Mucosa of descending colon (tissue), 3 donors: ENCODE measurements at regions not wholly inside any gene's neighbourhood (a gene's known extent, or its start where the extent isn't known, plus 50 kb on each side); places are given as distances from the start of the nearest gene placed in this dataset.

Source experiments
- ATAC-seq: fragments of 200-7000 bp; cut with Tn5 transposase; one replicate; pipeline ENCODE4 v1.9.1; 2020; ENCODE audit warnings: mild to moderate bottlenecking, moderate library complexity
- DNase-seq, 3 donors: peaks; one replicate each; pipeline ENCODE4 v3.0.0-alpha.2; 2020
- H3K36me3 ChIP-seq: fragments of 200-600 bp; one replicate; pipeline ENCODE4 v1.8.0; 2021; ENCODE audit warnings: low read depth, mild to moderate bottlenecking
- H3K4me1 ChIP-seq: fragments of 200-600 bp; one replicate; pipeline ENCODE4 v1.8.0; 2021; ENCODE audit warnings: low read depth, mild to moderate bottlenecking
- H3K4me3 ChIP-seq: fragments of 200-600 bp; one replicate; pipeline ENCODE4 v1.8.0; 2021; ENCODE audit warnings: mild to moderate bottlenecking
- H3K9me3 ChIP-seq: fragments of 200-600 bp; one replicate; pipeline ENCODE4 v1.8.0; 2021; ENCODE audit warnings: mild to moderate bottlenecking
- CTCF ChIP-seq: fragments of 200-600 bp; IDR thresholded peaks from one replicate; pipeline ENCODE4 v1.8.0; 2022; ENCODE audit warnings: antibody characterized with exemption, mild to moderate bottlenecking
- intact Hi-C, 2 donors: fragments of 100-400 bp; cut with DNase I in 1 of 2; cut with micrococcal nuclease in 1 of 2; formaldehyde crosslinking; loops; one replicate each; pipeline versions ENCODE4 v1.11.0 to v1.11.1; 2022; cut with DNase I, micrococcal nuclease
- donor health status: DM: no; HTN: no; CAD: no; lungs with moderate emphysema.
- donor health status: DM: no; HTN: no; CAD: no.
- donor health status: DM: no; HTN: yes; CAD: no.

DNA sequence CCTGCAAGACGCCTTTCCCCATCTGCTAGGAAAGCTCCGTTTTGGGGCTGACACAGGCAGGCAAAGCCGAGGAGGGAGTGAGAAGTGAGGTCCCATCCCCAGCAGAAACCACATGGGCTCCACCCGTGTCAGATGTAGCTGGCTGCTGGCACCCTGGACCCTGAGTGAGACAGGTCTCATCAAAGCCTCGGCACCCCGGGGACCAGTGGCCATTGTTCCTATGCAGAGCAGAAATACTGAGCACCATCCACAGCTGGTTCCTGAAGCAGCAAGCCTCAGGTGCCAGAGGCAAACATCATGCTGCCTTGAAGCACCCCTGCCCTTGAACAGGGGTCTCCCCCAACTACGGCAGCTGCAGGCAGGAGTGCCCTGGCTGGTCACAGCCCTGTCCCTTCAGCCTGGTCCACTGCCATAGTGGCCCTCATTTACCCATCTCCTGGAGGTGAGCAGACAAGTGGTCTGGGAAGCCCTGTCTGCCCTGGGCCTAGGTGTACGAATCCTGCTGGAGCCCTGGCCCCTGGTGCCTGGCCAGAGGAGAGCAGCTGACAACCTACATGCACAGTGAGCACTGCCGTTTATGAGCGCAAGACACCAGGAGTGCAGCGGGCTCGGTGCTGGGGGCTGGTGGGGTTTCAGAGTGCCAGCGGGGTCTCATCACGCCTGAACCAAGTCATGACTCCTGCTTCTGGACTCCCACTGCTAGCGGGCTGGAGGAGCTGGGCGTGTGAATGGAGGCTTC, 289.8 kb upstream of the RTL1 start:
- Histone ChIP-seq H3K4me3 (no peak overlapping the region), H3K4me1 (no peaks in the 10 kb centered on the region), H3K9me3 (no peaks in the 10 kb centered on the region), H3K36me3 (no peaks in the 10 kb centered on the region)
- TF ChIP-seq CTCF: no peak
- ATAC-seq (no peak), DNase-seq (no peak)
- intact Hi-C loops: no loop called here

DNA sequence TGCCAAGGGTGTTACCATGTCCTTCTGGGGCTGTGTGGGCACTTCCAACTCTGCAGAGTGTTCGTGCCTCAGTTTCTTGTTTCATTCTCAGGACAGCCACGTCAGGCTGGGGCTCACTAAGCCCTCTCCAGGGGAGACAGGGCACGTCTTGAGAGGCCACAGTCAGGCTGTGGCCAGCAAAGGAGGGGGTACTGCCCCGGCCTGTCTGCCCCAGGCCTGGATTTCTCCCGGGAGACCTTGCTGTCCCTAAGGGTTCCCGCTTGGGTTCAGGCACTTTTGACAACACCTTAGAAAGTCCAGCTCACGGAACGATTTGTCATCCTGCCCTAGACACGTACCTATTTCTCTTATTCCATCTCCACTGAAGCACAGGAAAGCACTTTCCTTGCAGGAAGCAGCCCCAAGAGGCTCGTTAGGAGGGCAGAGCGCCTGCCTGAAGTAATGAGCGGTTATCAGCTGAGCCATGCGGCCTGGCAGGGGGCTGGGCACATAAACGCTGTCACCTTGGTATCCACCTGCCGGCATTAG, 290.4 kb upstream of the RTL1 start:
- intact Hi-C loops: no loop called here
- TF ChIP-seq CTCF: no peak
- no peaks in the 10 kb centered on the region for H3K36me3 ChIP-seq
- no peak overlapping the region for H3K4me3 ChIP-seq
- ATAC-seq (no peak), DNase-seq (no peak)
- no peaks in the 10 kb centered on the region for H3K9me3 ChIP-seq
- no peaks in the 10 kb centered on the region for H3K4me1 ChIP-seq

- Histone ChIP-seq H3K4me3 (no peak overlapping the region), H3K36me3 (no peaks in the 10 kb centered on the region), H3K4me1 (no peaks in the 10 kb centered on the region), H3K9me3 (no peaks in the 10 kb centered on the region)
- intact Hi-C loops: no loop called here
- TF ChIP-seq CTCF: no peak
- DNase-seq: no peak
- ATAC-seq: no peak
These were observed 291.1 kb upstream of the RTL1 start for GRCh38 chr14:101194373-101195308.

- ATAC-seq (no peak), DNase-seq (no peak)
- Histone ChIP-seq H3K4me1 (no peaks in the 10 kb centered on the region), H3K9me3 (no peaks in the 10 kb centered on the region), H3K4me3 (no peak overlapping the region), H3K36me3 (no peaks in the 10 kb centered on the region)
- TF ChIP-seq CTCF: no peak
- intact Hi-C loops: no loop called here
These were observed 291.9 kb upstream of the RTL1 start for GRCh38 chr14:101195309-101195901.

DNA sequence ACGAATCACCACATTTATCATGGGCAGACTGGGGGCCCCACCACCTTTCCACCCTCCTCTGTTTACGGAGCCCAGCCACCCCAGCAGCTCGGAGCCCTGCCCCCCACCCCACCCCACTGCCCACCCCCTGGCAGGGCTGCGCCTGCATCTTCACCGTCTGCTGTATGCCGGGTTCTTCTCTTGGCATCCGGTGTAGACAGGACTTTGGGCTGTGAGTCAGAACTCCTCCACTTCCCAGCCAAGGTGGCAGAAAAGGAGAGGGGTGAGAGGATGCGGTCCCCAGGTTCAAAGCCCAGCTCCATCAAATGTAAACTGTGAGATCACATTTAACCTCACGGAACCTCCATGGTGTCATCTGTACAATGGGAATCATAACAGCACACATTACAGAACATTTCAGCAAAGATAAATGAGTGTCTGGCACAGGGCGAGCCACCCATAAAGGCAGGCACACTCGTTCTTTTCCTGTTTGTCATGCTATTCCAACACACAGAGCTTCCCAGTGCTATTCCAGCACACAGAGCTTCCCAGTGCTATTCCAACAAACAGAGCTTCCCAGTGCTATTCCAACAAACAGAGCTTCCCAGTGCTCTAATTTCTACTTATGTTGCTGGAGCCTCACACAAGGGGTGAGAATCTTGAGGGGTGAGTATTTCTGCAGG, 292.7 kb upstream of the RTL1 start:
- intact Hi-C loops: no loop called here
- no peak for DNase-seq
- H3K36me3 ChIP-seq: no peaks in the 10 kb centered on the region
- ATAC-seq: no peak
- H3K4me1 ChIP-seq: no peaks in the 10 kb centered on the region
- TF ChIP-seq CTCF: no peak
- H3K4me3 ChIP-seq: no peak overlapping the region
- no peaks in the 10 kb centered on the region for H3K9me3 ChIP-seq
